ENCODE measurements at regions not wholly inside any gene's neighbourhood (a gene's known extent, or its start where the extent isn't known, plus 50 kb on each side); places are given as distances from the start of the nearest gene placed in this dataset.

- Histone ChIP-seq H3K27me3 (no peaks in the 10 kb centered on the region), H3K9me3 (no peaks in the 10 kb centered on the region), H3K4me3 (no peak overlapping the region), H3K27ac (no peak overlapping the region), H3K4me1 (no peaks in the 10 kb centered on the region), H3K36me3 (no peaks in the 10 kb centered on the region)
- intact Hi-C loops (cut with DNase I; ENCODE audit: low total_unique reads) = no loop called here
- DNase-seq (ENCODE audit: low spot score in 2 of 2) = no peak
- TF ChIP-seq, protein P1, sequence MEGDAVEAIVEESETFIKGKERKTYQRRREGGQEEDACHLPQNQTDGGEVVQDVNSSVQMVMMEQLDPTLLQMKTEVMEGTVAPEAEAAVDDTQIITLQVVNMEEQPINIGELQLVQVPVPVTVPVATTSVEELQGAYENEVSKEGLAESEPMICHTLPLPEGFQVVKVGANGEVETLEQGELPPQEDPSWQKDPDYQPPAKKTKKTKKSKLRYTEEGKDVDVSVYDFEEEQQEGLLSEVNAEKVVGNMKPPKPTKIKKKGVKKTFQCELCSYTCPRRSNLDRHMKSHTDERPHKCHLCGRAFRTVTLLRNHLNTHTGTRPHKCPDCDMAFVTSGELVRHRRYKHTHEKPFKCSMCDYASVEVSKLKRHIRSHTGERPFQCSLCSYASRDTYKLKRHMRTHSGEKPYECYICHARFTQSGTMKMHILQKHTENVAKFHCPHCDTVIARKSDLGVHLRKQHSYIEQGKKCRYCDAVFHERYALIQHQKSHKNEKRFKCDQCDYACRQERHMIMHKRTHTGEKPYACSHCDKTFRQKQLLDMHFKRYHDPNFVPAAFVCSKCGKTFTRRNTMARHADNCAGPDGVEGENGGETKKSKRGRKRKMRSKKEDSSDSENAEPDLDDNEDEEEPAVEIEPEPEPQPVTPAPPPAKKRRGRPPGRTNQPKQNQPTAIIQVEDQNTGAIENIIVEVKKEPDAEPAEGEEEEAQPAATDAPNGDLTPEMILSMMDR (IDR thresholded peaks at IDR 0.05) = no peak
- TF ChIP-seq POLR2AphosphoS5 (IDR thresholded peaks at IDR 0.05) (no peak), POLR2A (IDR thresholded peaks at IDR 0.05) (no peak)
These were observed 61.6 kb downstream of the DIPK2A start for GRCh38 chr3:144033240-144033589.

DNA sequence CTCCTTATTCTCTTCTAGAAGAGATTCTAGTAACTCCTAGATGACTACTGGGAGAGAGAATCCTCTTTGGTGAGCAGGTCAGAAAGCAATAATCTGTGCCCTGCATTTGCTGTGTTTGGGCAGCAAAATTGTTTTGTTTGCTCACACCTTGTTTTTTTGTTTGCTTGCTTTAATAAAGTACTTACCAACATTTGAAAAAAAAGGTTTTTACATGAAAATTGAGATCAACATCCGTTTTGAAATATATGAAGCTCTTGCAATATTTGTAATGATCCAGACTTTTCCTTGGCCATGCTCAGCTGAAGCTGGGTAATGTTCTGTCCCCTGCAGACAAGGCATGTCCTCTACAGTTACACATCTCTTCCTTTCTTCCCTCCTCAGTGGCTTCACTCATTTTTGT is 62.2 kb downstream of the DIPK2A start:
- TF ChIP-seq, protein P1 (IDR thresholded peaks at IDR 0.05) = no peak
- TF ChIP-seq POLR2A (IDR thresholded peaks at IDR 0.05) (no peak), POLR2AphosphoS5 (IDR thresholded peaks at IDR 0.05) (no peak)
- no peak for DNase-seq (ENCODE audit: low spot score in 2 of 2)
- intact Hi-C loops (cut with DNase I; ENCODE audit: low total_unique reads) = no loop called here
- H3K9me3 ChIP-seq = no peaks in the 10 kb centered on the region
- H3K27ac ChIP-seq = no peak overlapping the region
- no peaks in the 10 kb centered on the region for H3K27me3 ChIP-seq
- H3K4me1 ChIP-seq = no peaks in the 10 kb centered on the region
- H3K36me3 ChIP-seq = no peaks in the 10 kb centered on the region
- H3K4me3 ChIP-seq = no peak overlapping the region

- H3K27me3 ChIP-seq = no peaks in the 10 kb centered on the region
- H3K27ac ChIP-seq = no peak overlapping the region
- no peak overlapping the region for H3K4me3 ChIP-seq
- H3K4me1 ChIP-seq = no peaks in the 10 kb centered on the region
- H3K36me3 ChIP-seq = no peaks in the 10 kb centered on the region
- no peak for DNase-seq (ENCODE audit: low spot score in 2 of 2)
- H3K9me3 ChIP-seq = no peaks in the 10 kb centered on the region
- no peak for TF ChIP-seq POLR2A (IDR thresholded peaks at IDR 0.05)
- TF ChIP-seq POLR2AphosphoS5 (IDR thresholded peaks at IDR 0.05) = no peak
- TF ChIP-seq, protein P1 (IDR thresholded peaks at IDR 0.05) = no peak
- intact Hi-C loops (cut with DNase I; ENCODE audit: low total_unique reads) = no loop called here
These were observed 63.2 kb downstream of the DIPK2A start for GRCh38 chr3:144034715-144035290.

DNA sequence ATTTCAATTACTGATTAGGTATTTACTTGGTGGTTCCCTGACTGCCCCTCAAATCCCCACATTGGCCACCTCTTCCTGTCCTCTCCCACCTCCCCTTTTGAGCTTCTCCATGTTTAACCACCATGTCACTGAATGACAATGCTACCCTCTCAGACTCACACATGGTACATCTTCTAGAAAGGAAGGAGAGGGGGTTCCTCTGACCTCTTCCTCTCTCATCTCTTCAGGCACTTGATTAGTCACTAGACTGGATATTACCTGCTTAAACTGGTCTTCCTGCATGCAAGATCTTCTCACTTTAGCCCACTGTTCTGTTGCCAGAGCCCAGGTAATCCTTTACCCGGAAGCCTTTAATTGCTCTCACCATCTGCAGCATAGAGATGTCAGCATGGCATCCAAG is 64.9 kb downstream of the DIPK2A start:
- TF ChIP-seq, protein P1 (IDR thresholded peaks at IDR 0.05) = no peak
- TF ChIP-seq POLR2AphosphoS5 (IDR thresholded peaks at IDR 0.05) = no peak
- TF ChIP-seq POLR2A (IDR thresholded peaks at IDR 0.05) = no peak
- no peaks in the 10 kb centered on the region for H3K4me1 ChIP-seq
- no peaks in the 10 kb centered on the region for H3K36me3 ChIP-seq
- H3K9me3 ChIP-seq = no peaks in the 10 kb centered on the region
- no peak overlapping the region for H3K27ac ChIP-seq
- intact Hi-C loops (cut with DNase I; ENCODE audit: low total_unique reads) = no loop called here
- DNase-seq (ENCODE audit: low spot score in 2 of 2) = no peak
- H3K4me3 ChIP-seq = no peak overlapping the region
- no peaks in the 10 kb centered on the region for H3K27me3 ChIP-seq

GRCh38 chr3:144039661-144040060 is 68.0 kb downstream of the DIPK2A start:
- DNase-seq (ENCODE audit: low spot score in 2 of 2) = no peak

More at GRCh38 chr3:144039661-144040060, 68.0 kb downstream of the DIPK2A start:
- Histone ChIP-seq H3K4me3 (no peak overlapping the region), H3K36me3 (no peaks in the 10 kb centered on the region), H3K27ac (no peak overlapping the region), H3K4me1 (no peaks in the 10 kb centered on the region), H3K9me3 (no peaks in the 10 kb centered on the region), H3K27me3 (no peaks in the 10 kb centered on the region)
- TF ChIP-seq POLR2AphosphoS5 (IDR thresholded peaks at IDR 0.05) (no peak), POLR2A (IDR thresholded peaks at IDR 0.05) (no peak)
- TF ChIP-seq, protein P1 (IDR thresholded peaks at IDR 0.05) = no peak
- intact Hi-C loops (cut with DNase I; ENCODE audit: low total_unique reads) = no loop called here

Data from breast epithelium (tissue), 4 donors.